Suprapubic skin (tissue), 4 donors: ENCODE measurements at regions not wholly inside any gene's neighbourhood (a gene's known extent, or its start where the extent isn't known, plus 50 kb on each side); places are given as distances from the start of the nearest gene placed in this dataset.

Experiments
- EP300 ChIP-seq: sonication (generic); formaldehyde crosslinking; IDR thresholded peaks from one replicate; pipeline ENCODE4 v1.6.1; 2017; ENCODE audit warnings: antibody characterized with exemption
- POLR2A ChIP-seq, 2 donors: fragments of 450-650 bp; IDR thresholded peaks; one replicate each; pipeline ENCODE4 v1.6.1; 2017; ENCODE audit warnings: antibody characterized with exemption in 2 of 2, mild to moderate bottlenecking in 2 of 2, moderate library complexity in 2 of 2
- POLR2AphosphoS5 ChIP-seq, 3 donors: sonication (generic); formaldehyde crosslinking; IDR thresholded peaks; one replicate each; pipeline ENCODE4 v1.6.1; 2017; ENCODE audit warnings: antibody characterized with exemption in 3 of 3
- TF ChIP-seq, protein P1 (sequence below), 2 donors: fragments of 200-600 bp in 1 of 2; fragments of 450-650 bp in 1 of 2; sonication (generic) in 1 of 2; IDR thresholded peaks; one replicate each; pipeline ENCODE4 v1.5.1; 2016 to 2019; ENCODE audit warnings: antibody characterized with exemption in 2 of 2, mild to moderate bottlenecking in 1 of 2, moderate library complexity in 1 of 2

DNA sequence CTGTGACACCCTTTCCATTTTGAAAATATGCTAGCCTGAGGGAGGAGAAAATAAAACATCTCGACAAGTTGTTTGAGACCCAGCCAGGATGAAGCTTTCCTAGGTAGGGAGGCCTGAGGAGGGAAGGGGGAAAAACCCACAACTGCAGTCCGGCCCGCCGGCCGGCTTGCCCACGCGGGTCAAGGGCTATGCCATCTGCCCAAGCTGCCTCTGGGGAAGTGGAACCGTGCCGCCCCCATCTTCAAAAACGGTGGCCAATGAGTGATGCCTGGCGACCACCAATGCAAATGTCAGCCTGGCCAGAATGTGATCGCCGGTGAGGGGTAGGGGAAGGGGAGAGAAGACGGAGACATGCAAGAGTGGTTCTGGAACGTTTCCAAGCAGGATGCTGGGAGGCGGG lies 263.5 kb upstream of the ALG10B start:
- TF ChIP-seq, protein P1, sequence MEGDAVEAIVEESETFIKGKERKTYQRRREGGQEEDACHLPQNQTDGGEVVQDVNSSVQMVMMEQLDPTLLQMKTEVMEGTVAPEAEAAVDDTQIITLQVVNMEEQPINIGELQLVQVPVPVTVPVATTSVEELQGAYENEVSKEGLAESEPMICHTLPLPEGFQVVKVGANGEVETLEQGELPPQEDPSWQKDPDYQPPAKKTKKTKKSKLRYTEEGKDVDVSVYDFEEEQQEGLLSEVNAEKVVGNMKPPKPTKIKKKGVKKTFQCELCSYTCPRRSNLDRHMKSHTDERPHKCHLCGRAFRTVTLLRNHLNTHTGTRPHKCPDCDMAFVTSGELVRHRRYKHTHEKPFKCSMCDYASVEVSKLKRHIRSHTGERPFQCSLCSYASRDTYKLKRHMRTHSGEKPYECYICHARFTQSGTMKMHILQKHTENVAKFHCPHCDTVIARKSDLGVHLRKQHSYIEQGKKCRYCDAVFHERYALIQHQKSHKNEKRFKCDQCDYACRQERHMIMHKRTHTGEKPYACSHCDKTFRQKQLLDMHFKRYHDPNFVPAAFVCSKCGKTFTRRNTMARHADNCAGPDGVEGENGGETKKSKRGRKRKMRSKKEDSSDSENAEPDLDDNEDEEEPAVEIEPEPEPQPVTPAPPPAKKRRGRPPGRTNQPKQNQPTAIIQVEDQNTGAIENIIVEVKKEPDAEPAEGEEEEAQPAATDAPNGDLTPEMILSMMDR (IDR thresholded peaks at IDR 0.05): no peak
- TF ChIP-seq POLR2A (IDR thresholded peaks at IDR 0.05) (no peak), EP300 (no peak), POLR2AphosphoS5 (IDR thresholded peaks at IDR 0.05) (no peak)
